ENCODE measurements at regions not wholly inside any gene's neighbourhood (a gene's known extent, or its start where the extent isn't known, plus 50 kb on each side); places are given as distances from the start of the nearest gene placed in this dataset.
A peak's percentile ranks its signal among the peaks of the same experiment; 100 is the strongest.

DNA sequence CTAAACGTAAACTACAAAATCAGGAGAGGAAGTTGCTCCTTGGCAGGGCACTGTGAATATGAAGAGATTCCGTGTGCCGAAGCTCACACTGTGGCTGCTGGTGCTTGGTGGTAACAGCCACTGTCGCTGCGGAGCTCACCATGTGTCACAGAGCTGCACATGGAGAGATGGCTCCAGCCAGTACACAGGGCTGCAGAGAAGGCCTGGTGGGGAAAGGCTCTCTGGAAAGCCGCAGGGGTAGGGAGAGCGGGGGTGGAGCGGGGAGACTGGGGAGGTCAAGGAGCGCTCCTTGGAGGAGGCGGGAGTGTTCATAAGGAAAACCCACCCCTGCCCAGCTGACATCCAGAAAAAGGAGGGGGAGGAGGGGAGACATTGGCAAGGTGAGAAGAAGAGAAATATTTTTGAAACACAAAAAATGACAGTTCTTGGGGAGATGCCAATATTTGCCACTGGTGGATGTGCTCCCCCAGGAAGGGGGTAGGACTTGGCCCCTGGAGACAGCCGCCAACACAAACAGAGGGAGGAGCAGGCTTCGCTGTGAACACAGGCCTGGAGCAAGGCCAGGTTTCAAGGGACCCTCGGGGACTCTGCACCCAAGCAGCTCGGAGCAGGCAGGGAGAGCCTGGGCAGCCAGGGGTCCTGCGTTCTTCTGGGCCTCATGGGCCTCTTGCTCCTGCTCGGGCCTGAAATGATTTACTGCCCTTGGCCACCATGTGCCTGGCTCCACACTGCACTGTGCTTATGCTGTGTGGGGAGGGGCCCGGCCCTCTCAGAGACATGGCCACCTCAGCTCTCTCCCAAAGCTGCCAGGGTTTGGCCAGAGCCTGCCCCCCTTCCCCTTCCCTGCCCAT, 102.6 kb upstream of the GLI2 start:
- WGBS, 2 donors: 40 to 61% methylated on average over 14 to 17 of the region's 17 CpGs
- Histone ChIP-seq H3K27ac (peak overlapping the region; percentile 91 to 95 (median 91)), H3K27me3 (no peaks in the 10 kb centered on the region), H3K4me3 (replicated peaks in 1 of 3) (no peak overlapping the region), H3K36me3 (no peaks in the 10 kb centered on the region), H3K4me1 (peaks cover 39 to 72% of the 10 kb centered on the region in 2 donors), H3K9me3 (no peaks in the 10 kb centered on the region)
- TF ChIP-seq POLR2A (IDR thresholded peaks at IDR 0.05): no peak
- TF ChIP-seq, protein P1, sequence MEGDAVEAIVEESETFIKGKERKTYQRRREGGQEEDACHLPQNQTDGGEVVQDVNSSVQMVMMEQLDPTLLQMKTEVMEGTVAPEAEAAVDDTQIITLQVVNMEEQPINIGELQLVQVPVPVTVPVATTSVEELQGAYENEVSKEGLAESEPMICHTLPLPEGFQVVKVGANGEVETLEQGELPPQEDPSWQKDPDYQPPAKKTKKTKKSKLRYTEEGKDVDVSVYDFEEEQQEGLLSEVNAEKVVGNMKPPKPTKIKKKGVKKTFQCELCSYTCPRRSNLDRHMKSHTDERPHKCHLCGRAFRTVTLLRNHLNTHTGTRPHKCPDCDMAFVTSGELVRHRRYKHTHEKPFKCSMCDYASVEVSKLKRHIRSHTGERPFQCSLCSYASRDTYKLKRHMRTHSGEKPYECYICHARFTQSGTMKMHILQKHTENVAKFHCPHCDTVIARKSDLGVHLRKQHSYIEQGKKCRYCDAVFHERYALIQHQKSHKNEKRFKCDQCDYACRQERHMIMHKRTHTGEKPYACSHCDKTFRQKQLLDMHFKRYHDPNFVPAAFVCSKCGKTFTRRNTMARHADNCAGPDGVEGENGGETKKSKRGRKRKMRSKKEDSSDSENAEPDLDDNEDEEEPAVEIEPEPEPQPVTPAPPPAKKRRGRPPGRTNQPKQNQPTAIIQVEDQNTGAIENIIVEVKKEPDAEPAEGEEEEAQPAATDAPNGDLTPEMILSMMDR (IDR thresholded peaks at IDR 0.05): no peak
- intact Hi-C loops (cut with DNase I): no loop called here
- peak; percentile 84 to 87 for DNase-seq

DNA sequence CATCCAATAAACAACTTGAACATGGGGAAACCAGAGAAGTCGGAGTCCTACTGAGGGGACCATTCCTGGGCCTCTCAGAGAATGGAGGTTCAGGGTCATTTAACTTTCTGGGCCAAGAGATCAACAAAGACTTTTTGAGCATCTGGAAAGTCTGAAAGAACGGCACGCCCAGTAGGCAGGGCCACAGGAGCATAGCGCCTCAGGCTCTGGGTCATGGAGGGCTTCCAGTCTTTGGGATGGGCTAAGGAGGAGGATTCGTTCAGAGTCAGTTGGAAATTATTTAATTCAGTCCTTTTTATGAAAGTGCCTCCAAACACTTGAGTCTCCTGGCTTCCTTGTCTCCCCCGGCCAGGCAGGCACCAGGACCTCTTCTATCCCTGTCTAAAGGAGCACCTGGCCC, 101.1 kb upstream of the GLI2 start:
- intact Hi-C loops (cut with DNase I): no loop called here
- no peaks in the 10 kb centered on the region for H3K36me3 ChIP-seq

DNA sequence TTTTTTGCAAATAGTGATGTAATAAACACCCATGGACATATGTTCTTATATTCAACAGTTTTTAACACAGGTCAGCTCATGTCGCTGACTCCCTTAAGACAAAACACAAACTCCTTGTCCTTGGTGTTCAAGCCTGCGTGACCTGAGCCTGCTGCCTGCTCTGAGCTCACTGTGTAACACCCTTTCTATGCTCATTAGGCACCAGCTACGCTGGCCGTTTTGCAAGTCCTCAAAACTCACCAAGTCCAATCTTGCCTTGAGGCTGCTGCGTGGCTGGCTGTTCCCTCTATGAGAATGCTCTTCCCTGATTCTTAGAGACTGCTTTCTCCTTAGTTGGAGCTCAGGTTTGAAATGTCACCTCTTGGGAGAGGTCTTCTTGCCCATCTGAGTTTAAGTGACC, 100.5 kb upstream of the GLI2 start:
- peak; percentile 74 to 77 for DNase-seq
- intact Hi-C loops (cut with DNase I): no loop called here
- Histone ChIP-seq H3K9me3 (no peaks in the 10 kb centered on the region), H3K4me1 (peaks cover 43 to 69% of the 10 kb centered on the region in 2 donors), H3K36me3 (no peaks in the 10 kb centered on the region), H3K27ac (peak overlapping the region; percentile 91 to 95 (median 91)), H3K4me3 (replicated peaks in 1 of 3) (no peak overlapping the region), H3K27me3 (no peaks in the 10 kb centered on the region)
- TF ChIP-seq POLR2A (IDR thresholded peaks at IDR 0.05): peak in 1 of 2 donors; percentile 27
- TF ChIP-seq, protein P1 (IDR thresholded peaks at IDR 0.05): no peak
- WGBS, 2 donors: 32 to 54% methylated on average over 5 of the region's 5 CpGs

More for the DNA sequence above, 101.1 kb upstream of the GLI2 start:
- DNase-seq: no peak
- 94 to 99% methylated on average over 6 of the region's 6 CpGs for WGBS, 2 donors
- H3K27me3 ChIP-seq: no peaks in the 10 kb centered on the region
- TF ChIP-seq POLR2A (IDR thresholded peaks at IDR 0.05): no peak
- TF ChIP-seq, protein P1 (IDR thresholded peaks at IDR 0.05): no peak
- H3K4me3 ChIP-seq (replicated peaks in 1 of 3): no peak overlapping the region
- peaks cover 43 to 75% of the 10 kb centered on the region in 2 donors for H3K4me1 ChIP-seq
- H3K9me3 ChIP-seq: no peaks in the 10 kb centered on the region
- peak overlapping the region; percentile 91 to 95 (median 91) for H3K27ac ChIP-seq

DNA sequence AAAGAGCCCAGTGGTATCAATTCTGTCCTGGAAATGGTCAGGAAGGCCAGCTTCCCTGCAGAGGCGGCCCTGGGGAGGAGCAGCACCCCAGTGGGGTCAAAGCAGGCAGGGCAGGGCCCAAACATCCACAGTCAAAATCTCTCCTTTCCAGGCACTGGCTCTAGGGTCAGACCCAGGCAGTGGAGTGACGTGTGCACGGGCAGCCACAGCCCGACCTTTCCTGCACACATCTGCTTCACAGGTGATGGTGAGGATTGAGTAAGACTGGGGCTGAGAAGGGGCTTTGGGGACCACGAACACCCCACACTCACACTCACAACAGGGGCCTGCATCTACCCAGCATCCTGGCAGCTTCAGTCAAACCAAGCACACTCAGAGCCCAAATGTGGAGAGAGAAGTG, 97.8 kb upstream of the GLI2 start:
- no peaks in the 10 kb centered on the region for H3K36me3 ChIP-seq
- intact Hi-C loops (cut with DNase I): no loop called here
- WGBS, 2 donors: 82 to 94% methylated on average over 5 of the region's 5 CpGs

DNA sequence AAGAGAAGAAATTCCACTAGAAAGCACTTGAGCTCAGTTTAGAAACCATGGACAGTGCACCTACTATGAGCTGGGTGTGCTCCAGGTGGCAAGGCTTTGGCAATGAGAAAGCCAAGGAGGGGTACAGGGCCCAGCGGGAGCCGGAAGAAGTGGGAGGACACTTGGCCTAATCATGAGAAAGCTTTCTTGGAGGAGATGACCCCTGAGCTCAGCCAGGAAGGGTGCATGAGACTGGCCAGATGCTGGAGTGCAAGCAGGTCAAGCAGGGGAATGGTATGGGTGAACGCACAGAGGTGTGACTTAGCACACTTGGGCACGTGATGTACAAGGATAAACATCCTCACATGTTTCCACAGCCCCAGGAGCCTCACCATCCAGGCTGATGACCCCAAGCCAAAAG, 97.2 kb upstream of the GLI2 start:
- H3K27me3 ChIP-seq: no peaks in the 10 kb centered on the region
- 43 to 75% methylated on average over 4 of the region's 4 CpGs for WGBS, 2 donors
- no peaks in the 10 kb centered on the region for H3K36me3 ChIP-seq
- TF ChIP-seq POLR2A (IDR thresholded peaks at IDR 0.05): no peak
- TF ChIP-seq, protein P1 (IDR thresholded peaks at IDR 0.05): no peak
- H3K4me1 ChIP-seq: peaks cover 35 to 61% of the 10 kb centered on the region in 2 donors
- DNase-seq: peak; percentile 61 to 65
- no peaks in the 10 kb centered on the region for H3K9me3 ChIP-seq
- no peak overlapping the region for H3K4me3 ChIP-seq (replicated peaks in 1 of 3)
- intact Hi-C loops (cut with DNase I): no loop called here
- H3K27ac ChIP-seq: peak overlapping the region; percentile 11 to 42 (median 13)

More for the DNA sequence above, 97.8 kb upstream of the GLI2 start:
- TF ChIP-seq POLR2A (IDR thresholded peaks at IDR 0.05): no peak
- Histone ChIP-seq H3K4me1 (peaks cover 41 to 63% of the 10 kb centered on the region in 2 donors), H3K27ac (peak overlapping the region; percentile 11 to 42 (median 13)), H3K9me3 (no peaks in the 10 kb centered on the region), H3K27me3 (no peaks in the 10 kb centered on the region), H3K4me3 (replicated peaks in 1 of 3) (no peak overlapping the region)
- no peak for DNase-seq
